Adrenal gland (tissue), 5 donors: ENCODE measurements at regions not wholly inside any gene's neighbourhood (a gene's known extent, or its start where the extent isn't known, plus 50 kb on each side); places are given as distances from the start of the nearest gene placed in this dataset.

Experiments used
- CTCF ChIP-seq, 6 experiments: fragments of 450-650 bp in 4 of 6; fragments of 200-600 bp in 2 of 6; sonication (generic) in 1 of 6; IDR thresholded peaks; 1 replicate in 5 of 6; 2 replicates in 1 of 6; pipeline versions ENCODE4 v1.5.1 to v1.8.0; 2016 to 2021; ENCODE audit warnings: antibody characterized with exemption in 6 of 6, mild to moderate bottlenecking in 2 of 6, moderate library complexity in 1 of 6
- POLR2A ChIP-seq, 2 donors: fragments of 450-650 bp; IDR thresholded peaks; one replicate each; pipeline ENCODE4 v1.6.1; 2017; ENCODE audit warnings: antibody characterized with exemption in 2 of 2, mild to moderate bottlenecking in 2 of 2, moderate library complexity in 1 of 2
- donor health status: DM: no; HTN: no; CAD: no.

- no peak for TF ChIP-seq CTCF (IDR thresholded peaks at IDR 0.05)
- TF ChIP-seq POLR2A (IDR thresholded peaks at IDR 0.05), result no peak
Measured at GRCh38 chr4:145299380-145300076, 119.1 kb upstream of the OTUD4 start.
